Mesothelial cell of epicardium (in vitro differentiated cells): ENCODE measurements at regions not wholly inside any gene's neighbourhood (a gene's known extent, or its start where the extent isn't known, plus 50 kb on each side); places are given as distances from the start of the nearest gene placed in this dataset.

Experiments
- DNase-seq, 2 experiments: peaks; one replicate each; pipeline ENCODE4 v3.0.0; 2021; ENCODE audit warnings: low spot score in 2 of 2; ENCODE audit not compliant: unreplicated experiment in 2 of 2
- H3K27ac Mint-ChIP-seq: 2 replicates; pipeline ENCODE4 v1.8.0; 2021; ENCODE audit warnings: mixed read lengths
- H3K27me3 Mint-ChIP-seq: 2 replicates; pipeline ENCODE4 v1.8.0; 2021; ENCODE audit warnings: low read depth, mixed read lengths
- H3K36me3 Mint-ChIP-seq: 2 replicates; pipeline ENCODE4 v1.8.0; 2021; ENCODE audit warnings: mixed read lengths
- H3K4me1 Mint-ChIP-seq: 2 replicates; pipeline ENCODE4 v1.8.0; 2021; ENCODE audit warnings: mixed read lengths
- H3K4me3 Mint-ChIP-seq: 2 replicates; pipeline ENCODE4 v1.8.0; 2021; ENCODE audit warnings: mild to moderate bottlenecking, moderate library complexity, mixed read lengths
- H3K9me3 Mint-ChIP-seq: 2 replicates; pipeline ENCODE4 v1.8.0; 2021; ENCODE audit warnings: mixed read lengths
- TF ChIP-seq, protein P1 (sequence below): fragments of 200-600 bp; sonication (generic); IDR thresholded peaks from one replicate; pipeline ENCODE4 v1.5.0; 2021; ENCODE audit warnings: antibody characterized with exemption; ENCODE audit not compliant: unreplicated experiment

DNA sequence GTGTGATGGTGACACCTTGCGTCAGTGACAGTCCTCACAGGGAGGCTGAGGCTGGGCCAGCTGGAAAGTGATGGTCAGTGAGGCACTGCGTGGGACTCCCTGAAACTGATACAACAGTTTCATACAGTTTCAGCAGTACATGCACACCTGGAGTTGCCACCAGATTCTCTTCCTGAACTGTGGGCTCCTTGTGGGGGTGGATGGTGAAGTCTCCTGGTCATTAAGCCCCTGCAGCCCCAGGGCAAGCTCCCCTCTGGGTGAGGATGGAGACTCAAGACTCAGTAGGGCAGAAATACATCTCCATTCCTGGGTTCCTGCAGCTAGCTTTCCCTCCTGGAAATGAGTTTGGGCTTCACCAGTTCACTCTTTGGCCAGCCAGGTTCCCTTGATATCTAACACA lies 392.7 kb downstream of the UQCRFS1 start:
- H3K4me3 Mint-ChIP-seq: no peak overlapping the region
- peaks cover 2% of the 10 kb centered on the region for H3K4me1 Mint-ChIP-seq
- TF ChIP-seq, protein P1, sequence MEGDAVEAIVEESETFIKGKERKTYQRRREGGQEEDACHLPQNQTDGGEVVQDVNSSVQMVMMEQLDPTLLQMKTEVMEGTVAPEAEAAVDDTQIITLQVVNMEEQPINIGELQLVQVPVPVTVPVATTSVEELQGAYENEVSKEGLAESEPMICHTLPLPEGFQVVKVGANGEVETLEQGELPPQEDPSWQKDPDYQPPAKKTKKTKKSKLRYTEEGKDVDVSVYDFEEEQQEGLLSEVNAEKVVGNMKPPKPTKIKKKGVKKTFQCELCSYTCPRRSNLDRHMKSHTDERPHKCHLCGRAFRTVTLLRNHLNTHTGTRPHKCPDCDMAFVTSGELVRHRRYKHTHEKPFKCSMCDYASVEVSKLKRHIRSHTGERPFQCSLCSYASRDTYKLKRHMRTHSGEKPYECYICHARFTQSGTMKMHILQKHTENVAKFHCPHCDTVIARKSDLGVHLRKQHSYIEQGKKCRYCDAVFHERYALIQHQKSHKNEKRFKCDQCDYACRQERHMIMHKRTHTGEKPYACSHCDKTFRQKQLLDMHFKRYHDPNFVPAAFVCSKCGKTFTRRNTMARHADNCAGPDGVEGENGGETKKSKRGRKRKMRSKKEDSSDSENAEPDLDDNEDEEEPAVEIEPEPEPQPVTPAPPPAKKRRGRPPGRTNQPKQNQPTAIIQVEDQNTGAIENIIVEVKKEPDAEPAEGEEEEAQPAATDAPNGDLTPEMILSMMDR: no peak
- H3K27me3 Mint-ChIP-seq: peaks cover 21% of the 10 kb centered on the region
- no peak overlapping the region for H3K27ac Mint-ChIP-seq
- no peak for DNase-seq
- H3K36me3 Mint-ChIP-seq: no peaks in the 10 kb centered on the region
- peaks cover 8% of the 10 kb centered on the region for H3K9me3 Mint-ChIP-seq

GRCh38 chr19:28815257-28815656 lies 397.7 kb downstream of the UQCRFS1 start:
- DNase-seq: no peak
- H3K9me3 Mint-ChIP-seq: peaks cover 11% of the 10 kb centered on the region
- TF ChIP-seq, protein P1: no peak
- H3K36me3 Mint-ChIP-seq: no peaks in the 10 kb centered on the region
- H3K4me3 Mint-ChIP-seq: no peak overlapping the region
- H3K27ac Mint-ChIP-seq: no peak overlapping the region
- no peaks in the 10 kb centered on the region for H3K4me1 Mint-ChIP-seq
- H3K27me3 Mint-ChIP-seq: no peaks in the 10 kb centered on the region

DNA sequence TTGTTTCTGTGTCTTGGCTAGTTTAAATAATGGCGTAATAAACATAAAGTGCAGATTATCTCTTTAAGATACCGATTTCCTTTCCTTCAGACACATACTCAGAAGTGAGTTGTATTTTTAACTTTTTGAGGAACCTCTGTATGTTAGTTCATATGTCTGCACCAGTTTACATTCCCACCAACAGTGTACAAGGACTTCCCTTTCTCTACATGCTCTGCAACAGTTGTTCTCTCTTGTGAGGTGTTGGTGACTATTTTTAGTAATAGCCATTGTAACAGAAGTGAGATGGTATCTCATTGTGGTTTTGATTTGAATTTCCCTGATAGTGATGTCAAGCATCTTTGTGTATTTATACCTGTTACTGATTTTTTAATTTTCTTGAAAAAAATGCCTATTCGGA lies 418.6 kb downstream of the UQCRFS1 start:
- TF ChIP-seq, protein P1: no peak
- no peak for DNase-seq
- no peaks in the 10 kb centered on the region for H3K4me1 Mint-ChIP-seq
- peaks cover 61% of the 10 kb centered on the region for H3K27me3 Mint-ChIP-seq
- peaks cover 3% of the 10 kb centered on the region for H3K9me3 Mint-ChIP-seq
- H3K27ac Mint-ChIP-seq: no peak overlapping the region
- H3K36me3 Mint-ChIP-seq: no peaks in the 10 kb centered on the region
- peak overlapping the region; percentile 32 for H3K4me3 Mint-ChIP-seq

DNA sequence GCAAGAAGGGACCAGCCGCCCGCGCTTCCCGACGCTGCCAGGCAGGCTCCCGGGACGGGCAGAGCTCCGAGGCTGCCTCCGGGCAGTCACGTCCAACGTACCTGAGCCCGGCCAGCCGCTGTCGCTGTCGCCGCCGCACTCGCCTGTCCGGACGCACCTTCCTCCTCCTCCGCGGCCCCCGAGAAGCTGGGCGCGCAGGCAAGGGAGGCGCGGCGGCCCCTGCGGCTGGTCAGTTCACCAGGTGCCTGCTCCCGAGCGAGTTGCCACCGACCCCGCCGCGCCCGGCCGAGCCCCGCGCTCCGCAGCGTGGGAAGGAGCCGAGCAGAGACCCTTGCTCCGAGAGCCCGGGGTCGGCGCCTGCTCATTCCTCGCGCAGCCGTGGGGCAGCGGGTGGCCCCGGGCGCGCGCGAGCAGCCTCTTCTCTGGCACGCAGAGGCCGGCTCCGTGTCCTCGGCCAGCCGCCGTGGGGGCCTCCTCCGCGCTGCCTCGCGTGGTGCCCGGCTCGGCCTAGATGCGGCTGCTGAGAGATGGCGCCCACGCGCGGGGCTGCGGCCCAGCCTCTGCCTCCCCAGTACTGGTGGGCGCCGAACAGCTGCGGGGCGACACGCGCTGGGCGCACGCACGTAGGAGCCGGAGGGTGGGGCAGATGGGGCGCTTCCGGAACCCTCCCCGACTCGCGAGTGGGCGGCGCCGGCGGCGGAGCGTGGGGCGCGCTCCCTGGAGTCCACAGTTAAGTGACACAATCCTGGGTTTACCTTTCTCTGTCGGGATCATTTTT lies 419.4 kb downstream of the UQCRFS1 start:
- Mint-ChIP-seq H3K4me3 (peak overlapping the region; percentile 32), H3K27me3 (peaks cover 63% of the 10 kb centered on the region)

DNA sequence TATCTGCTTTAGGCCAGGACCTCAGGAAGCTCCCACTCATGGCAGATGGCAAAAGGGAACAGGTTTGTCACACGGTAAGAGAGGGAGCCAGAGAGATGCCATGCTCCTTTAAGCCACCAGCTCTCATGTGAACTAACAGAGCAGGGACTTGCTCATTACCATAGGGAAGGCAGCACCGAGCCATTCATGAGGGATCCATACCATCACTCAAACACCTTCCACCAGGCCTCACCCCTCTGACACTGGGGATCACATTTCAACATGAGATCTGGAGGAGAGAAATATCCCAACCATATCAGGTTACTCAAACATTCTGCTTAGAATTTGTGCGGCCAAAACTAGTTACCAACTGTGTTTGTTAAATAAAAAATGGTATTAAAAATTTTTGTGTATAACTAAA lies 427.0 kb downstream of the UQCRFS1 start:
- TF ChIP-seq, protein P1: no peak
- H3K36me3 Mint-ChIP-seq: no peaks in the 10 kb centered on the region
- H3K4me3 Mint-ChIP-seq: no peak overlapping the region
- no peaks in the 10 kb centered on the region for H3K4me1 Mint-ChIP-seq
- no peak overlapping the region for H3K27ac Mint-ChIP-seq
- no peak for DNase-seq
- peaks cover 22% of the 10 kb centered on the region for H3K9me3 Mint-ChIP-seq
- peaks cover 10% of the 10 kb centered on the region for H3K27me3 Mint-ChIP-seq

More for the DNA sequence above, 419.4 kb downstream of the UQCRFS1 start:
- TF ChIP-seq, protein P1: no peak
- no peak overlapping the region for H3K27ac Mint-ChIP-seq
- no peak for DNase-seq
- H3K36me3 Mint-ChIP-seq: no peaks in the 10 kb centered on the region
- H3K4me1 Mint-ChIP-seq: no peaks in the 10 kb centered on the region
- H3K9me3 Mint-ChIP-seq: peaks cover 3% of the 10 kb centered on the region
